Loucy (cell line): ENCODE measurements at regions not wholly inside any gene's neighbourhood (a gene's known extent, or its start where the extent isn't known, plus 50 kb on each side); places are given as distances from the start of the nearest gene placed in this dataset.

ENCODE experiments used
- CTCF ChIP-seq: fragments of 200-600 bp; sonication (generic); conservative IDR thresholded peaks from 2 replicates; pipeline ENCODE4 v1.5.1; 2014; ENCODE audit warnings: mild to moderate bottlenecking, antibody characterized with exemption, low read length
- EZH2phosphoT487 ChIP-seq: fragments of 200-600 bp; IDR thresholded peaks from 2 replicates; pipeline ENCODE4 v1.6.1; 2018; ENCODE audit warnings: antibody characterized with exemption, mild to moderate bottlenecking, moderate library complexity, borderline replicate concordance

GRCh38 chr9:19656704-19657103, 132.1 kb downstream of the SLC24A2 start:
- TF ChIP-seq CTCF: no peak
- TF ChIP-seq EZH2phosphoT487: no peak
